NT2/D1 (cell line): ENCODE measurements at regions not wholly inside any gene's neighbourhood (a gene's known extent, or its start where the extent isn't known, plus 50 kb on each side); places are given as distances from the start of the nearest gene placed in this dataset.

Experiments used
- SUZ12 ChIP-seq: IDR thresholded peaks from 2 replicates; pipeline ENCODE4 v1.6.1; 2011; ENCODE audit not compliant: insufficient read length, insufficient read depth; ENCODE audit errors: extremely low read depth
- YY1 ChIP-seq: IDR thresholded peaks from 2 replicates; pipeline ENCODE4 v1.6.1; 2011; ENCODE audit not compliant: insufficient read length, insufficient read depth
- ZNF274 ChIP-seq: IDR thresholded peaks from 2 replicates; pipeline ENCODE4 v1.6.1; 2011; ENCODE audit warnings: mild to moderate bottlenecking, low read depth, low read length

DNA sequence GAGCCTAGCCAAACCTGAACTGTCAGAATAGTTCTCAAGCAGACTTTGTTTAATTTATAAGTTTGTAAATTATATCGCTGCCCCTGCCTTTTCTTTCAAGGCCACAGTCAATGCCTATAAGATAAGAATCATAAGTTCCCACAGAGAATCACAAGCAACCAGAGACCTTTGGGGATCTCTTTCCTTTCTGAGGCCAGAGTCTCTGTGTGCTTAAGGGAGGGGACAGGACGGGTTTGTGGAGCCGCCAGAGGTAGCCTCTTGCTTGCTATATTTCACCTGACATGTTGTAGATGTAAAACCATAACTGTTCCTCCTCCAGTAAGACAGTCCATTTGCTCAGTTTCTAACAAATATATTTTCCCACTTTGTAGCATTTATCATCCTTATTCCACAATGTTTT lies 458.8 kb downstream of the RFC3 start:
- TF ChIP-seq ZNF274 (no peak), YY1 (no peak), SUZ12 (no peak)
